IMR-90 (cell line): ENCODE measurements at regions not wholly inside any gene's neighbourhood (a gene's known extent, or its start where the extent isn't known, plus 50 kb on each side); places are given as distances from the start of the nearest gene placed in this dataset.

Experiments used
- ATAC-seq: fragments of 200-7000 bp; cut with Tn5 transposase; 2 replicates; pipeline ENCODE4 v1.9.1; 2020; ENCODE audit warnings: low read depth, mild to moderate bottlenecking, moderate library complexity
- BruUV-seq: library from RNA; stranded (reverse); fragments of 400-500 nt; replicated peaks from 2 replicates; lab custom pipeline; 2021; lab: Mats Ljungman, UMichigan
- CTCF ChIA-PET: fragments of 300-600 bp; formaldehyde crosslinking; extraction: SDS; loops from one replicate; lab custom pipeline; 2021; ENCODE audit warnings: antibody characterized with exemption; lab: Yijun Ruan, JAX
- POLR2A ChIA-PET: fragments of 300-600 bp; sonication (Branson Sonifier 250); formaldehyde crosslinking; loops from one replicate; lab custom pipeline; 2022; ENCODE audit warnings: antibody characterized with exemption; ENCODE audit not compliant: unreplicated experiment; lab: Charles Lee
- DNase-seq: peaks from one replicate; pipeline ENCODE4 v3.0.0; 2013
- H2AFZ ChIP-seq: replicated peaks from 2 replicates; pipeline ENCODE3; 2013; ENCODE audit warnings: low read length, mild to moderate bottlenecking; ENCODE audit not compliant: poor library complexity
- H2AK5ac ChIP-seq: 2 replicates; pipeline ENCODE4 v1.6.1; 2013; ENCODE audit warnings: low read depth, low read length, inconsistent platforms
- H2AK9ac ChIP-seq: replicated peaks from 2 replicates; pipeline ENCODE3; 2013; ENCODE audit warnings: mild to moderate bottlenecking, low read depth, low read length, moderate library complexity; ENCODE audit not compliant: poor library complexity
- H2BK120ac ChIP-seq: 2 replicates; pipeline ENCODE4 v1.6.1; 2013; ENCODE audit warnings: low read depth, low read length, inconsistent platforms
- H2BK15ac ChIP-seq: 3 replicates; pipeline ENCODE4 v1.6.1; 2013; ENCODE audit warnings: low read depth, low read length, inconsistent platforms
- H2BK20ac ChIP-seq: 2 replicates; pipeline ENCODE4 v1.6.1; 2013; ENCODE audit warnings: low read depth, mild to moderate bottlenecking, inconsistent platforms, low read length, moderate library complexity
- H2BK5ac ChIP-seq: 2 replicates; pipeline ENCODE4 v1.6.1; 2013; ENCODE audit warnings: mild to moderate bottlenecking, low read depth, low read length, inconsistent platforms; ENCODE audit not compliant: poor library complexity, severe bottlenecking
- H3K14ac ChIP-seq: replicated peaks from 2 replicates; pipeline ENCODE4 v1.6.1; 2013; ENCODE audit warnings: low read depth, low read length, inconsistent platforms
- H3K18ac ChIP-seq: 2 replicates; pipeline ENCODE4 v1.6.1; 2013; ENCODE audit warnings: low read depth, low read length, control low read depth
- H3K23ac ChIP-seq: 2 replicates; pipeline ENCODE4 v1.6.1; 2013; ENCODE audit warnings: low read depth, low read length, inconsistent platforms
- H3K27ac ChIP-seq: 2 replicates; pipeline ENCODE4 v1.5.1; 2013; ENCODE audit warnings: mild to moderate bottlenecking, control low read depth, low read length; ENCODE audit not compliant: insufficient read depth
- H3K27me3 ChIP-seq: 2 replicates; pipeline ENCODE4 v1.6.1; 2013; ENCODE audit warnings: low read length; ENCODE audit not compliant: control insufficient read depth, insufficient read depth
- H3K36me3 ChIP-seq: 2 replicates; pipeline ENCODE4 v1.6.1; 2013; ENCODE audit warnings: low read length, mixed read lengths; ENCODE audit not compliant: control insufficient read depth, insufficient read depth
- H3K4ac ChIP-seq: 2 replicates; pipeline ENCODE4 v1.6.1; 2013; ENCODE audit warnings: low read depth, low read length, inconsistent platforms
- H3K4me1 ChIP-seq: 2 replicates; pipeline ENCODE4 v1.6.1; 2013; ENCODE audit warnings: low read length, mixed read lengths; ENCODE audit not compliant: control insufficient read depth, insufficient read depth
- H3K4me2 ChIP-seq: 2 replicates; pipeline ENCODE4 v1.6.1; 2013; ENCODE audit warnings: low read depth, mild to moderate bottlenecking, control low read depth, low read length, moderate library complexity
- H3K4me3 ChIP-seq: 2 replicates; pipeline ENCODE4 v1.5.1; 2013; ENCODE audit warnings: low read depth, mild to moderate bottlenecking, control low read depth, low read length, moderate library complexity; ENCODE audit not compliant: insufficient read depth
- H3K56ac ChIP-seq: 2 replicates; pipeline ENCODE4 v1.6.1; 2013; ENCODE audit warnings: low read length, inconsistent platforms; ENCODE audit not compliant: insufficient read depth; ENCODE audit errors: extremely low read depth
- H3K79me1 ChIP-seq, 2 experiments: 2 replicates each; pipeline ENCODE4 v1.6.1; 2013; ENCODE audit warnings: low read length in 2 of 2, inconsistent platforms in 1 of 2, low read depth in 1 of 2
- H3K9ac ChIP-seq: 2 replicates; pipeline ENCODE4 v1.6.1; 2013; ENCODE audit warnings: low read depth, low read length, control low read depth
- H3K9me1 ChIP-seq: 2 replicates; pipeline ENCODE4 v1.6.1; 2013; ENCODE audit warnings: low read length, inconsistent platforms; ENCODE audit not compliant: insufficient read depth
- H3K9me3 ChIP-seq: 2 replicates; pipeline ENCODE4 v1.6.1; 2013; ENCODE audit warnings: low read length; ENCODE audit not compliant: control insufficient read depth, insufficient read depth
- H4K20me1 ChIP-seq: 2 replicates; pipeline ENCODE4 v1.6.1; 2013; ENCODE audit warnings: low read length, inconsistent platforms; ENCODE audit not compliant: insufficient read depth
- H4K5ac ChIP-seq: 2 replicates; pipeline ENCODE4 v1.6.1; 2013; ENCODE audit warnings: mild to moderate bottlenecking, low read depth, low read length, control low read depth
- H4K8ac ChIP-seq, 2 experiments: 2 replicates each; pipeline ENCODE4 v1.6.1; 2013; ENCODE audit warnings: low read depth in 2 of 2, low read length in 2 of 2, control low read depth in 1 of 2, inconsistent platforms in 1 of 2
- H4K91ac ChIP-seq: 2 replicates; pipeline ENCODE4 v1.6.1; 2013; ENCODE audit warnings: low read depth, low read length, inconsistent platforms; ENCODE audit not compliant: insufficient read depth
- BHLHE40 ChIP-seq: fragments of 150-350 bp; IDR thresholded peaks from 2 replicates; pipeline ENCODE4 v1.6.1; 2016; ENCODE audit warnings: mild to moderate bottlenecking, low read depth, low read length
- CEBPB ChIP-seq: IDR thresholded peaks from 2 replicates; pipeline ENCODE4 v1.6.1; 2012; ENCODE audit warnings: low read depth, low read length, improper control_type of control experiment
- CHD1 ChIP-seq: IDR thresholded peaks from 2 replicates; pipeline ENCODE4 v1.6.1; 2012; ENCODE audit warnings: low read depth, low read length, improper control_type of control experiment
- CTCF ChIP-seq: conservative IDR thresholded peaks from 2 replicates; pipeline ENCODE4 v1.5.1; 2012; ENCODE audit warnings: mild to moderate bottlenecking, low read depth, low read length, improper control_type of control experiment
- ELK1 ChIP-seq: fragments of 150-350 bp; IDR thresholded peaks from 2 replicates; pipeline ENCODE4 v1.6.1; 2016; ENCODE audit warnings: low read depth, mild to moderate bottlenecking, low read length, moderate library complexity, borderline replicate concordance
- FOS ChIP-seq: fragments of 150-350 bp; IDR thresholded peaks from 2 replicates; pipeline ENCODE4 v1.6.1; 2016; ENCODE audit warnings: low read depth, low read length
- MAFK ChIP-seq: IDR thresholded peaks from 2 replicates; pipeline ENCODE4 v1.6.1; 2012; ENCODE audit warnings: low read depth, low read length, improper control_type of control experiment
- MAZ ChIP-seq: IDR thresholded peaks from 2 replicates; pipeline ENCODE4 v1.6.1; 2012; ENCODE audit warnings: low read depth, mild to moderate bottlenecking, low read length, improper control_type of control experiment, moderate library complexity, borderline replicate concordance
- MXI1 ChIP-seq: IDR thresholded peaks from 2 replicates; pipeline ENCODE4 v1.6.1; 2012; ENCODE audit warnings: low read depth, mild to moderate bottlenecking, low read length, moderate library complexity, borderline replicate concordance
- NFE2L2 ChIP-seq: fragments of 150-350 bp; IDR thresholded peaks from 2 replicates; pipeline ENCODE4 v1.6.1; 2016; ENCODE audit warnings: low read depth, mild to moderate bottlenecking, low read length
- POLR2A ChIP-seq: IDR thresholded peaks from 2 replicates; pipeline ENCODE4 v1.6.1; 2012; ENCODE audit warnings: mild to moderate bottlenecking, low read depth, low read length
- RAD21 ChIP-seq: IDR thresholded peaks from 2 replicates; pipeline ENCODE4 v1.6.1; 2012; ENCODE audit warnings: low read length, improper control_type of control experiment
- RCOR1 ChIP-seq: IDR thresholded peaks from 2 replicates; pipeline ENCODE4 v1.6.1; 2012; ENCODE audit warnings: mild to moderate bottlenecking, low read length, improper control_type of control experiment; ENCODE audit not compliant: insufficient replicate concordance
- RFX5 ChIP-seq: IDR thresholded peaks from 2 replicates; pipeline ENCODE4 v1.8.0; 2012; ENCODE audit warnings: low read depth, mild to moderate bottlenecking, low read length, moderate library complexity
- SMC3 ChIP-seq: fragments of 150-350 bp; IDR thresholded peaks from 2 replicates; pipeline ENCODE4 v1.6.1; 2016; ENCODE audit warnings: low read depth, mild to moderate bottlenecking, antibody characterized with exemption, low read length, moderate library complexity
- USF2 ChIP-seq: fragments of 150-350 bp; IDR thresholded peaks from 2 replicates; pipeline ENCODE4 v1.6.1; 2017; ENCODE audit warnings: mild to moderate bottlenecking, antibody characterized with exemption, low read length, low read depth
- WGBS, 2 experiments: methylation state at CpG; one replicate each; pipeline versions ENCODE4 v1.1.5 to v1.1.7; 2013; ENCODE audit warnings: missing lambda C conversion rate in 2 of 2; ENCODE audit not compliant: insufficient read length in 1 of 2; ENCODE audit errors: extremely low coverage in 2 of 2; 5-methylcytosine and 5-hydroxymethylcytosine counted together
- dilution Hi-C: fragments of 300-500 bp; cut with HindIII; formaldehyde crosslinking; loops from one replicate; pipeline ENCODE4 v1.14.3; 2018; ENCODE audit warnings: low sequenced_read_pairs; ENCODE audit not compliant: unreplicated experiment
- in situ Hi-C: fragments of 300-500 bp; cut with MboI; formaldehyde crosslinking; loops from 3 replicates; pipeline ENCODE4 v1.14.3; 2019; ENCODE audit warnings: low sequenced_read_pairs, inconsistent platforms, mixed read lengths
- intact Hi-C: fragments of 100-400 bp; cut with micrococcal nuclease; formaldehyde crosslinking; loops from 2 replicates; pipeline ENCODE4 v1.10.0; 2022

GRCh38 chr1:238950784-238951183 is 435.6 kb upstream of the CHRM3 start:
- no peak overlapping the region for H3K14ac ChIP-seq
- no peaks in the 10 kb centered on the region for H3K4me1 ChIP-seq
- no CpG with 5 or more reads among the region's 4 CpGs for WGBS, 2 experiments
- no peak for ATAC-seq
- intact Hi-C loops (loop anchor here (2.0 to 5.0 kb wide), 2 partner anchors 1086 to 1143 kb away; no protein-coding TSS in a partner anchor), dilution Hi-C loops (no loop called here), in situ Hi-C loops (no loop called here)
- H3K56ac ChIP-seq: no peak overlapping the region
- POLR2A ChIA-PET: no interaction called here
- H4K20me1 ChIP-seq: no peaks in the 10 kb centered on the region
- H3K18ac ChIP-seq: no peak overlapping the region
- no peak overlapping the region for H3K4me2 ChIP-seq
- no peak for TF ChIP-seq CHD1
- TF ChIP-seq BHLHE40: no peak
- no peak for TF ChIP-seq POLR2A
- no peak for TF ChIP-seq RCOR1
- no peak for TF ChIP-seq MAZ
- TF ChIP-seq ELK1: no peak
- TF ChIP-seq CEBPB: no peak
- no peak for TF ChIP-seq CTCF
- no peak for TF ChIP-seq SMC3
- no peak for TF ChIP-seq NFE2L2
- no peak for TF ChIP-seq RFX5
- no peak for TF ChIP-seq FOS
- TF ChIP-seq USF2: no peak
- no peak for TF ChIP-seq RAD21
- TF ChIP-seq MXI1: no peak
- no peak for TF ChIP-seq MAFK
- H3K4me3 ChIP-seq: no peak overlapping the region
- H2AK5ac ChIP-seq: no peak overlapping the region
- CTCF ChIA-PET: interaction anchor here (0.7 to 1.5 kb wide), 3 partner anchors 10 to 1087 kb away, joined by 3 to 5 read pairs (median 4); no protein-coding TSS in a partner anchor
- H3K27me3 ChIP-seq: no peaks in the 10 kb centered on the region
- no peak overlapping the region for H3K23ac ChIP-seq
- H3K9ac ChIP-seq: no peak overlapping the region
- H4K5ac ChIP-seq: no peak overlapping the region
- H3K27ac ChIP-seq: no peak overlapping the region
- H4K91ac ChIP-seq: no peak overlapping the region
- H2BK20ac ChIP-seq: no peak overlapping the region
- no peak overlapping the region for H2BK5ac ChIP-seq
- DNase-seq: no peak
- no peak overlapping the region for H3K4ac ChIP-seq
- no peak overlapping the region for H2BK120ac ChIP-seq
- no peaks in the 10 kb centered on the region for H3K79me1 ChIP-seq
- no TSS peak for BruUV-seq
- no peak overlapping the region for H4K8ac ChIP-seq
- no peaks in the 10 kb centered on the region for H3K36me3 ChIP-seq
- no peak overlapping the region for H2BK15ac ChIP-seq
- no peaks in the 10 kb centered on the region for H3K9me1 ChIP-seq
- H2AFZ ChIP-seq: no peak overlapping the region
- no peak overlapping the region for H2AK9ac ChIP-seq
- H3K9me3 ChIP-seq: no peaks in the 10 kb centered on the region; the same call in 1 of the 2 replicates
